ENCODE measurements at regions not wholly inside any gene's neighbourhood (a gene's known extent, or its start where the extent isn't known, plus 50 kb on each side); places are given as distances from the start of the nearest gene placed in this dataset.

DNA sequence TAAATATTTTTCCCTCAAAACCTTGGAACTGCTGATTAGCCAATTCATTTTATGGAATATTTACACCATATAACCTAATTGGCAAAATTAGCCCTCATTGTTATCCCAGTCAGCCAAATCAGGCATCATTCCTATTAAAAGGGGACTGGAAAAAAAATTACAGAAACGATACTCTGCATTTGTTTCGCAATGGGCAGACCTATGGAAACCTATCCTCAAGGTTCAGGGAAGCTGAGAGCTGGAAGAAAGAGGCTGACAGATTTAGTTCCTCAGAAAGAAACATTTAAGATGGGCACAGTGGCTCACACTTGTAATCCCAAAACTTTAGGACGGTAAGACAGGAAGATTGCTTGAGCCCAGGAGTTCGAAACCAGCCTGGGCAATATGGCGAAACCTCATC lies 85.6 kb upstream of the RPH3AL start:
- TF ChIP-seq GATA2 (IDR thresholded peaks at IDR 0.05; ENCODE audit: low read depth, low read length) (no peak), GATA3 (IDR thresholded peaks at IDR 0.05; ENCODE audit: low read depth, low read length) (no peak)

Measured in SH-SY5Y (cell line).